Neural progenitor cell (in vitro differentiated cells): ENCODE measurements at regions not wholly inside any gene's neighbourhood (a gene's known extent, or its start where the extent isn't known, plus 50 kb on each side); places are given as distances from the start of the nearest gene placed in this dataset.

Experiments
- DNase-seq: peaks from one replicate; pipeline ENCODE4 v3.0.0-alpha.2; 2016; ENCODE audit warnings: low spot score
- H2AFZ ChIP-seq: fragments of 200-600 bp; sonication (generic); replicated peaks from 2 replicates; pipeline ENCODE4 v1.6.1; 2016; ENCODE audit warnings: antibody characterized with exemption
- H3F3A ChIP-seq: fragments of 200-600 bp; sonication (generic); 2 replicates; pipeline ENCODE4 v1.6.1; 2016; ENCODE audit warnings: antibody characterized with exemption, low read depth
- H3K27ac ChIP-seq: fragments of 200-600 bp; sonication (generic); 2 replicates; pipeline ENCODE4 v1.5.1; 2016; ENCODE audit warnings: mild to moderate bottlenecking
- H3K27me3 ChIP-seq: fragments of 200-600 bp; sonication (generic); 2 replicates; pipeline ENCODE4 v1.6.1; 2016; ENCODE audit warnings: mild to moderate bottlenecking, moderate library complexity
- H3K36me3 ChIP-seq: fragments of 200-600 bp; sonication (generic); 2 replicates; pipeline ENCODE4 v1.5.1; 2016
- H3K4me1 ChIP-seq: fragments of 200-600 bp; sonication (generic); 2 replicates; pipeline ENCODE4 v1.6.1; 2016; ENCODE audit warnings: mixed run types
- H3K4me2 ChIP-seq: fragments of 200-600 bp; sonication (generic); 2 replicates; pipeline ENCODE4 v1.6.1; 2016
- H3K4me3 ChIP-seq: fragments of 200-600 bp; sonication (generic); 2 replicates; pipeline ENCODE4 v1.5.1; 2016
- H3K79me2 ChIP-seq: fragments of 200-600 bp; sonication (generic); 2 replicates; pipeline ENCODE4 v1.6.1; 2016; ENCODE audit warnings: low read depth
- H3K9ac ChIP-seq: fragments of 200-600 bp; sonication (generic); 2 replicates; pipeline ENCODE4 v1.6.1; 2016
- H3K9me3 ChIP-seq: fragments of 200-600 bp; sonication (generic); 2 replicates; pipeline ENCODE4 v1.5.1; 2016; ENCODE audit warnings: low read depth
- H4K20me1 ChIP-seq: fragments of 200-600 bp; sonication (generic); 2 replicates; pipeline ENCODE4 v1.6.1; 2016; ENCODE audit warnings: low read depth
- H3K27ac Mint-ChIP-seq: 3 replicates; pipeline ENCODE4 v1.8.0; 2021; ENCODE audit warnings: mixed read lengths
- H3K27me3 Mint-ChIP-seq: 2 replicates; pipeline ENCODE4 v1.8.0; 2022; ENCODE audit warnings: low read depth, mild to moderate bottlenecking, inconsistent platforms, moderate library complexity, mixed read lengths; ENCODE audit not compliant: insufficient read depth
- H3K36me3 Mint-ChIP-seq: 3 replicates; pipeline ENCODE4 v1.8.0; 2021; ENCODE audit warnings: mixed read lengths
- H3K4me1 Mint-ChIP-seq: 3 replicates; pipeline ENCODE4 v1.8.0; 2021; ENCODE audit warnings: mixed read lengths
- H3K4me3 Mint-ChIP-seq: 3 replicates; pipeline ENCODE4 v1.8.0; 2021; ENCODE audit warnings: mild to moderate bottlenecking, moderate library complexity, mixed read lengths
- H3K9me3 Mint-ChIP-seq: 3 replicates; pipeline ENCODE4 v1.8.0; 2020; ENCODE audit warnings: mixed read lengths
- CTCF ChIP-seq: fragments of 200-600 bp; sonication (generic); IDR thresholded peaks from 2 replicates; pipeline ENCODE4 v1.5.1; 2017; ENCODE audit warnings: antibody characterized with exemption, mild to moderate bottlenecking
- EZH2 ChIP-seq: fragments of 200-600 bp; sonication (generic); IDR thresholded peaks from 2 replicates; pipeline ENCODE4 v1.6.1; 2017; ENCODE audit warnings: antibody characterized with exemption, mild to moderate bottlenecking, moderate library complexity
- EZH2phosphoT487 ChIP-seq: fragments of 200-600 bp; sonication (generic); IDR thresholded peaks from 2 replicates; pipeline ENCODE4 v1.6.1; 2017; ENCODE audit warnings: antibody characterized with exemption

- no peak overlapping the region for H3K9ac ChIP-seq
- no peak overlapping the region for H2AFZ ChIP-seq
- no peaks in the 10 kb centered on the region for H3K36me3 Mint-ChIP-seq
- H3K79me2 ChIP-seq = no peaks in the 10 kb centered on the region
- no peak for DNase-seq
- no peaks in the 10 kb centered on the region for H3K9me3 ChIP-seq
- H3K4me3 Mint-ChIP-seq = no peak overlapping the region
- no peaks in the 10 kb centered on the region for H3F3A ChIP-seq
- peaks cover 4% of the 10 kb centered on the region for H3K27me3 Mint-ChIP-seq
- peaks cover 5% of the 10 kb centered on the region for H3K9me3 Mint-ChIP-seq
- H3K27ac ChIP-seq = no peak overlapping the region
- H3K4me2 ChIP-seq = no peak overlapping the region
- H3K27me3 ChIP-seq = no peaks in the 10 kb centered on the region
- H3K4me1 ChIP-seq = peaks cover 4% of the 10 kb centered on the region
- no peaks in the 10 kb centered on the region for H3K4me1 Mint-ChIP-seq
- no peak overlapping the region for H3K27ac Mint-ChIP-seq
- no peak overlapping the region for H3K4me3 ChIP-seq
- no peaks in the 10 kb centered on the region for H3K36me3 ChIP-seq
- no peaks in the 10 kb centered on the region for H4K20me1 ChIP-seq
- TF ChIP-seq EZH2 (no peak), CTCF (no peak), EZH2phosphoT487 (no peak)
Measured at GRCh38 chr13:109439813-109440212, 346.6 kb downstream of the IRS2 start.

DNA sequence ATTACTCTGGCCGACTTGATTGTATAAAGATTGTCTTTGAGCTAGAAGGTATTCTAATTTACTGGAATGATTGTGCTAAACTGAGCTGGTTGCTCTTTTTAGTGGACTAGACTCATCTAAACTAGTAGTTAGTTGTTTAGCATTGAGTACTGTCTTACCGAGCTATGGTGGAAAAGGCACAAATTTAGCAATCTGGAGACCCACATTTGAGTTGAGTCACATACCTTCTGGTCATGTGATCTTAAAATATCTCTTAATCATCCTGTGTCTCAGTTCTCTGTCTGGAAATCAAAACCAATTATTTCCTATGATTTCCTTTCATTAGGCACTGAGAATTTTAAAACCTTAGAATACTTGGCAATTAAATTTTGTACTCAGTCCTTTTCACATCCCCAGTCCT lies 349.5 kb downstream of the IRS2 start:
- Histone ChIP-seq H3K27me3 (no peaks in the 10 kb centered on the region), H3K27ac (no peak overlapping the region), H3F3A (no peaks in the 10 kb centered on the region), H3K4me2 (no peak overlapping the region), H4K20me1 (no peaks in the 10 kb centered on the region), H3K9ac (no peak overlapping the region), H3K9me3 (no peaks in the 10 kb centered on the region), H3K36me3 (no peaks in the 10 kb centered on the region), H3K4me3 (no peak overlapping the region), H3K4me1 (peaks cover 4% of the 10 kb centered on the region), H3K79me2 (no peaks in the 10 kb centered on the region), H2AFZ (no peak overlapping the region)
- TF ChIP-seq EZH2 (no peak), EZH2phosphoT487 (no peak), CTCF (no peak)
- H3K36me3 Mint-ChIP-seq = no peaks in the 10 kb centered on the region
- H3K4me1 Mint-ChIP-seq = no peaks in the 10 kb centered on the region
- H3K9me3 Mint-ChIP-seq = peaks cover 7% of the 10 kb centered on the region
- peaks cover 2% of the 10 kb centered on the region for H3K27me3 Mint-ChIP-seq
- no peak for DNase-seq
- no peak overlapping the region for H3K27ac Mint-ChIP-seq
- H3K4me3 Mint-ChIP-seq = no peak overlapping the region

DNA sequence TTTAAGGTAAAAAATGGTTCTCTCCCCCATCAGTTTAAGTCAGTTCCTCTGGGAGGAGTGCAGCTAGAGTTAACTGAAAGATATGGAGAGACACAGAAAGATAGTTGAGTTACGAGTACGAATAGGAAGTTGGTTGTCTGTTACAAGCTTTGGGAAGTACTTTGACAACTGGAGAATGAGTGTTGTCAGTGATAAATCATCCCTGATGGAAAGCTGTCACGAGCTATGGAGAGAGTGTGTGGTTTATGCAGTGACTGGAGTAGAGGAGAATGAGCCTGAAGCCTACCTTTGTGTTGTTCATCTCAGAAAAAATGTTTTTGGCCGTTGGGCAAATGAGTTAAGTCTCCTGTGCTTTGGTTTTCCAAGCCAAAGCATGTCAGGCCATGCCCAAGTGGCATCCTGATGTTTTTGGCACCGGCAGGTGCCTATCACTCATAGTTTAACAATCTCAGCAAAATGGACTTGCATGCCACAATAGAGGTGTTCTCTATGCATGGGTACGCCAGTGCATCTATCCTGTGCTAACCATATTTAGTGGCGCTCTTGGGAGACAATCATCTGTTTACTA lies 350.2 kb downstream of the IRS2 start:
- Histone ChIP-seq H3F3A (no peaks in the 10 kb centered on the region), H3K36me3 (no peaks in the 10 kb centered on the region), H3K79me2 (no peaks in the 10 kb centered on the region), H3K4me2 (no peak overlapping the region), H3K27me3 (no peaks in the 10 kb centered on the region), H3K4me3 (no peak overlapping the region), H3K4me1 (peaks cover 4% of the 10 kb centered on the region), H4K20me1 (no peaks in the 10 kb centered on the region), H3K9me3 (no peaks in the 10 kb centered on the region), H3K9ac (no peak overlapping the region), H3K27ac (no peak overlapping the region), H2AFZ (no peak overlapping the region)
- Mint-ChIP-seq H3K9me3 (peaks cover 7% of the 10 kb centered on the region), H3K4me1 (no peaks in the 10 kb centered on the region), H3K36me3 (no peaks in the 10 kb centered on the region), H3K4me3 (no peak overlapping the region), H3K27ac (no peak overlapping the region), H3K27me3 (peaks cover 2% of the 10 kb centered on the region)
- no peak for DNase-seq
- TF ChIP-seq EZH2phosphoT487 (no peak), EZH2 (no peak), CTCF (no peak)
